ENCODE measurements at regions not wholly inside any gene's neighbourhood (a gene's known extent, or its start where the extent isn't known, plus 50 kb on each side); places are given as distances from the start of the nearest gene placed in this dataset.
"Not testable (repeated sequence)": the region's sequence is repeated elsewhere in the genome, so short reads cannot be mapped to it uniquely, and the experiment has no call there.

GRCh38 chr10:108385963-108386362, 1221.5 kb upstream of the SORCS1 start:
- no peak for DNase-seq

GRCh38 chr10:108384378-108384777, 1219.9 kb upstream of the SORCS1 start:
- DNase-seq, result no peak

GRCh38 chr10:108378779-108379178, 1214.3 kb upstream of the SORCS1 start:
- no peak for DNase-seq

- DNase-seq, result no peak
Measured at GRCh38 chr10:108375691-108376090, 1211.2 kb upstream of the SORCS1 start.

- DNase-seq, result no peak
Measured at GRCh38 chr10:108374991-108375390, 1210.5 kb upstream of the SORCS1 start.

GRCh38 chr10:108365541-108365940, 1201.0 kb upstream of the SORCS1 start:
- DNase-seq, result no peak

GRCh38 chr10:108363576-108363975, 1199.1 kb upstream of the SORCS1 start:
- no peak for DNase-seq

- no peak for DNase-seq
Measured at GRCh38 chr10:108362961-108363360, 1198.5 kb upstream of the SORCS1 start.

- DNase-seq, result no peak
Measured at GRCh38 chr10:108362296-108362695, 1197.8 kb upstream of the SORCS1 start.

GRCh38 chr10:108360187-108360586, 1195.7 kb upstream of the SORCS1 start:
- DNase-seq, result no peak

GRCh38 chr10:108358912-108359311, 1194.4 kb upstream of the SORCS1 start:
- no peak for DNase-seq

GRCh38 chr10:108352771-108353170, 1188.3 kb upstream of the SORCS1 start:
- no peak for DNase-seq

GRCh38 chr10:108348215-108348614, 1183.7 kb upstream of the SORCS1 start:
- no peak for DNase-seq

- no peak for DNase-seq
Measured at GRCh38 chr10:108346066-108346465, 1181.6 kb upstream of the SORCS1 start.

- no peak for DNase-seq
Measured at GRCh38 chr10:108338146-108338545, 1173.6 kb upstream of the SORCS1 start.

GRCh38 chr10:108336836-108337235, 1172.3 kb upstream of the SORCS1 start:
- DNase-seq, result no peak

- no peak for DNase-seq
Measured at GRCh38 chr10:108327706-108328105, 1163.2 kb upstream of the SORCS1 start.

GRCh38 chr10:108323274-108323798, 1158.8 kb upstream of the SORCS1 start:
- DNase-seq, result no peak

GRCh38 chr10:108319434-108320222, 1155.1 kb upstream of the SORCS1 start:
- no peak for DNase-seq

GRCh38 chr10:108315636-108316035, 1151.1 kb upstream of the SORCS1 start:
- not testable (repeated sequence) for DNase-seq

GRCh38 chr10:108307925-108308312, 1143.4 kb upstream of the SORCS1 start:
- DNase-seq, result no peak

GRCh38 chr10:108307250-108307924, 1142.9 kb upstream of the SORCS1 start:
- no peak for DNase-seq

- no peak for DNase-seq
Measured at GRCh38 chr10:108303149-108303548, 1138.6 kb upstream of the SORCS1 start.

GRCh38 chr10:108301002-108301401, 1136.5 kb upstream of the SORCS1 start:
- DNase-seq, result no peak
